Spleen (tissue), 11 donors: ENCODE measurements at regions not wholly inside any gene's neighbourhood (a gene's known extent, or its start where the extent isn't known, plus 50 kb on each side); places are given as distances from the start of the nearest gene placed in this dataset.

ENCODE experiments used
- DNase-seq: peaks from one replicate; pipeline ENCODE4 v3.0.0-alpha.2; 2020
- H3K27ac ChIP-seq, 8 donors: fragments of 200-600 bp; sonication (generic) in 7 of 8; 1 replicate in 4 of 8; 2 replicates in 4 of 8; pipeline versions ENCODE4 v1.5.0 to v1.8.0; 2016 to 2021; ENCODE audit warnings: inconsistent platforms in 4 of 8, mild to moderate bottlenecking in 4 of 8, moderate library complexity in 1 of 8
- H3K27me3 ChIP-seq, 7 donors: fragments of 200-600 bp; sonication (generic) in 6 of 7; replicated peaks in 1 of 7; 1 replicate in 4 of 7; 2 replicates in 3 of 7; pipeline versions ENCODE4 v1.5.0 to v1.8.0; 2016 to 2021; ENCODE audit warnings: inconsistent platforms in 3 of 7, mild to moderate bottlenecking in 1 of 7
- H3K36me3 ChIP-seq, 6 donors: fragments of 200-600 bp; sonication (generic) in 5 of 6; 1 replicate in 4 of 6; 2 replicates in 2 of 6; pipeline versions ENCODE4 v1.5.0 to v1.8.0; 2016 to 2021; ENCODE audit warnings: inconsistent platforms in 2 of 6
- H3K4me1 ChIP-seq, 6 donors: fragments of 200-600 bp; sonication (generic) in 5 of 6; 1 replicate in 3 of 6; 2 replicates in 3 of 6; pipeline versions ENCODE4 v1.5.0 to v1.8.0; 2016 to 2021; ENCODE audit warnings: inconsistent platforms in 3 of 6
- H3K4me3 ChIP-seq, 8 donors: fragments of 200-600 bp; sonication (generic) in 7 of 8; 1 replicate in 4 of 8; 2 replicates in 4 of 8; pipeline versions ENCODE4 v1.5.0 to v1.8.0; 2016 to 2021; ENCODE audit warnings: inconsistent platforms in 4 of 8, mild to moderate bottlenecking in 4 of 8, moderate library complexity in 2 of 8
- H3K9me3 ChIP-seq, 8 donors: fragments of 200-600 bp; sonication (generic) in 7 of 8; 1 replicate in 4 of 8; 2 replicates in 4 of 8; pipeline versions ENCODE4 v1.5.0 to v1.8.0; 2016 to 2021; ENCODE audit warnings: inconsistent platforms in 4 of 8
- POLR2A ChIP-seq, 3 donors: fragments of 450-650 bp; IDR thresholded peaks; one replicate each; pipeline ENCODE4 v1.5.1; 2017; ENCODE audit warnings: antibody characterized with exemption in 3 of 3, mild to moderate bottlenecking in 1 of 3
- POLR2AphosphoS5 ChIP-seq, 3 donors: sonication (generic); formaldehyde crosslinking; IDR thresholded peaks; one replicate each; pipeline ENCODE4 v1.5.1; 2017; ENCODE audit warnings: antibody characterized with exemption in 3 of 3
- WGBS, 5 donors: extraction: QIAGEN DNeasy Blood & Tissue Kit in 3 of 5; methylation state at CpG; one replicate each; pipeline versions ENCODE4 v1.1.5 to v1.1.7; 2013 to 2018; 5-methylcytosine and 5-hydroxymethylcytosine counted together
- intact Hi-C: fragments of 100-400 bp; cut with DNase I; formaldehyde crosslinking; loops from one replicate; pipeline ENCODE4 v1.15.0; 2023; ENCODE audit warnings: low total_unique reads
- TF ChIP-seq, protein P1 (sequence below), 11 experiments: fragments of 200-600 bp in 7 of 11; fragments of 450-650 bp in 4 of 11; sonication (generic) in 4 of 11; IDR thresholded peaks in 8 of 11; conservative IDR thresholded peaks in 3 of 11; 1 replicate in 7 of 11; 2 replicates in 4 of 11; pipeline versions ENCODE4 v1.4.0 to v1.8.0; 2016 to 2021; ENCODE audit warnings: antibody characterized with exemption in 11 of 11, inconsistent platforms in 4 of 11, mild to moderate bottlenecking in 1 of 11
- donor health status: healthy with polysubstance abuse.
- donor health status: DM: no; HTN: no; CAD: no; lungs with moderate emphysema.
- donor health status: DM: no; HTN: no; CAD: no.
- donor health status: Bipolar disorder and iron deficiency.
- donor health status: healthy.
- donor health status: DM: no; HTN: no; CAD: no.
- donor health status: DM: yes; HTN: yes; CAD: no.

DNA sequence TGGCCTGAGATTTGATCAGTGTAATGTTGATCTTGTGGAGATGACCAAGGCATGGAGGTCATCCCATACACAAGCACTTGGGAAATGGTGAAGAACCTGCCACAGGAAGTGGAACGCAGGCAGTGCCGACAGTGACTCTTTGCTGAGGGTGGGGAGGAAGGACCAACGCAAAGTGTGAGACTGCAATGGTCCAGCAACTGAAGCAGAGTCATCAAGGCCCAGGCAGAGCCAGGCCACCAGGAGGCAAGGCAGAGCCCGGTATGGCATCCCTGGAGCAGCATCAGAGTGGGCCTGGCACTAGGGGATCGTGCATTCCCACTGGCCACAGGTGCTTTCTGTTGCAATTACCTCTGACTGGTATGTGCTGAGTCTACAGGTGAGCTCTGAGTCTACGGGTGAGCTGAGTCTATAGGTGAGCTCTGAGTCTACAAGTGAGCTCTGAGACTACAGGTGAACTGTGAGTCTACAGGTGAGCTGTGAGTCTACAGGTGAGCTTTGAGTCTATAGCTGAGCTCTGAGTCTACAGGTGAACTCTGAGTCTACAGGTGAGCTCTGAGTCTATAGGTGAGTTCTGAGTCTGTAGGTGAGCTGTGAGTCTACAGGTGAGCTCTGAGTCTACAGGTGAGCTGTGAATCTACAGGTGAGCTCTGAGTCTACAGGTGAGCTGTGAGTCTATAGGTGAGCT is 132.9 kb downstream of the KLF6 start:
- WGBS, 5 donors = 81 to 91% (median 89%) methylated on average over 3 to 6 of the region's 6 CpGs
- no peak for DNase-seq
- Histone ChIP-seq H3K36me3 (no peaks in the 10 kb centered on the region), H3K4me1 (peaks cover 0 to 20% (median 8%) of the 10 kb centered on the region in 6 donors), H3K4me3 (no peak overlapping the region), H3K27me3 (peaks cover 0 to 7% (median 0%) of the 10 kb centered on the region in 7 donors), H3K27ac (no peak overlapping the region), H3K9me3 (no peaks in the 10 kb centered on the region)
- intact Hi-C loops = no loop called here
- TF ChIP-seq POLR2A (IDR thresholded peaks at IDR 0.05) (no peak), POLR2AphosphoS5 (IDR thresholded peaks at IDR 0.05) (no peak)
- TF ChIP-seq, protein P1, sequence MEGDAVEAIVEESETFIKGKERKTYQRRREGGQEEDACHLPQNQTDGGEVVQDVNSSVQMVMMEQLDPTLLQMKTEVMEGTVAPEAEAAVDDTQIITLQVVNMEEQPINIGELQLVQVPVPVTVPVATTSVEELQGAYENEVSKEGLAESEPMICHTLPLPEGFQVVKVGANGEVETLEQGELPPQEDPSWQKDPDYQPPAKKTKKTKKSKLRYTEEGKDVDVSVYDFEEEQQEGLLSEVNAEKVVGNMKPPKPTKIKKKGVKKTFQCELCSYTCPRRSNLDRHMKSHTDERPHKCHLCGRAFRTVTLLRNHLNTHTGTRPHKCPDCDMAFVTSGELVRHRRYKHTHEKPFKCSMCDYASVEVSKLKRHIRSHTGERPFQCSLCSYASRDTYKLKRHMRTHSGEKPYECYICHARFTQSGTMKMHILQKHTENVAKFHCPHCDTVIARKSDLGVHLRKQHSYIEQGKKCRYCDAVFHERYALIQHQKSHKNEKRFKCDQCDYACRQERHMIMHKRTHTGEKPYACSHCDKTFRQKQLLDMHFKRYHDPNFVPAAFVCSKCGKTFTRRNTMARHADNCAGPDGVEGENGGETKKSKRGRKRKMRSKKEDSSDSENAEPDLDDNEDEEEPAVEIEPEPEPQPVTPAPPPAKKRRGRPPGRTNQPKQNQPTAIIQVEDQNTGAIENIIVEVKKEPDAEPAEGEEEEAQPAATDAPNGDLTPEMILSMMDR (IDR thresholded peaks at IDR 0.05 in 8 of 11, conservative IDR thresholded peaks at IDR 0.05 in 3 of 11) = no peak

DNA sequence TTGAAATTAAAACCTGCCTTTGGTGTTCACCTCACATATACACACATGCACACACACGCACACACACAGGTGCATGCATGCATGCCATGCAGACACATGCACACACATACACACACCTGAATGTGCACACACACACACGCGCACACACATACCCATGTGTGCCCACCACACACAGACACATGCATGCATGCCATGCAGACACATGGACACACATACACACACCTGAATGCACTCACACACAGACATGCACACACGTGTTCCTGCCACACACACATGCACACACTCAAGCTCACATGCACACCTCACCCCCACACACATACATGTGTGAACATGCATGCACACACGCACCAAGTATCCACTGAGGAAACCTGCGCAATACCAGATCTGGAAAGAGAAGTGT is 136.4 kb downstream of the KLF6 start:
- Histone ChIP-seq H3K4me1 (peaks cover 0 to 6% (median 0%) of the 10 kb centered on the region in 6 donors), H3K9me3 (no peaks in the 10 kb centered on the region), H3K4me3 (no peak overlapping the region), H3K36me3 (no peaks in the 10 kb centered on the region), H3K27ac (no peak overlapping the region), H3K27me3 (peaks cover 0 to 1% (median 0%) of the 10 kb centered on the region in 7 donors)
- no peak for DNase-seq
- intact Hi-C loops = no loop called here
- 83 to 95% (median 87%) methylated on average over 6 of the region's 6 CpGs for WGBS, 5 donors
- TF ChIP-seq POLR2AphosphoS5 (IDR thresholded peaks at IDR 0.05) (no peak), POLR2A (IDR thresholded peaks at IDR 0.05) (no peak)
- TF ChIP-seq, protein P1 (IDR thresholded peaks at IDR 0.05 in 8 of 11, conservative IDR thresholded peaks at IDR 0.05 in 3 of 11) = no peak

DNA sequence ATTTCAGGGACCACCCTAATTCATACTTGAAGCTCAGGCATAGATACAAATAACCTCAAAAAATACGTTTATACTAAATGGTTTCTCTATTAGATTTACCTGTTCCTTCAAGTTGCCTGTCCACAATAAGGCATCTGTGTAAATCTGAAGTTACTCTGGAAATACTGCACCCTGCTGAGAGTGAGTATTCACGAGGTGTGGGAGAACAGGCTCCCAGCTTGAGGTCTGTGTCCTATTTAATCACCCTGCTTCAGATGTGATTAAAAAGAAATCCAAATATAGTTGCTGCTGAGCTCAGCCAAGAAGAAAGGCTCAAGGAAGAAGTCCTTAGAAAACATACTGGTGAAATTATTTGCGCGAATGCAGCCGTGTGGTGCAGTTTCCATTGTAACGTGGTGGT is 136.8 kb downstream of the KLF6 start:
- WGBS, 5 donors = 76 to 85% (median 81%) methylated on average over 6 of the region's 6 CpGs
- DNase-seq = no peak
- H3K36me3 ChIP-seq = no peaks in the 10 kb centered on the region
- H3K9me3 ChIP-seq = no peaks in the 10 kb centered on the region
- H3K4me3 ChIP-seq = no peak overlapping the region
- intact Hi-C loops = no loop called here
- H3K27me3 ChIP-seq = no peaks in the 10 kb centered on the region
- H3K4me1 ChIP-seq = peaks cover 0 to 5% (median 0%) of the 10 kb centered on the region in 6 donors
- TF ChIP-seq POLR2AphosphoS5 (IDR thresholded peaks at IDR 0.05) = no peak
- TF ChIP-seq, protein P1 (IDR thresholded peaks at IDR 0.05 in 8 of 11, conservative IDR thresholded peaks at IDR 0.05 in 3 of 11) = no peak
- TF ChIP-seq POLR2A (IDR thresholded peaks at IDR 0.05) = no peak
- no peak overlapping the region for H3K27ac ChIP-seq

DNA sequence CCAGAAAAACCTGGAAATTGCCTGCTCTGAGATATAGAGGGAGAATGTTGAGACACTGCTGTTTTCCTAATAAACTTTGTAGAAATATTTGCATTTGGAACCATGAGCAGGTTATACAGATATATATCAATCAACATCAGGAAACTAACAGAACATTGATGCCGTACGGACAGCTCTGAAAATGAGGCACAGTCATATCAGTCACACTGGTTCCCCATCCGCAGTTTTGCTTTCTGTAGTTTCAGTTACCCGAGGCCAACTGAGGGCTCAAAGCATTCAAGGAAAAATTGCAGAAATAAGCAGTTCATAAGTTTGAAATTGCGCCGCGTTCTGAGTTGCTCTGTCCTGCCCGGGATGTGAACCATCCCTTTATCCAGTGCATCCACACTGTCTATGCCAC is 137.9 kb downstream of the KLF6 start:
- Histone ChIP-seq H3K4me1 (no peaks in the 10 kb centered on the region), H3K4me3 (no peak overlapping the region), H3K36me3 (no peaks in the 10 kb centered on the region), H3K27ac (no peak overlapping the region), H3K9me3 (peaks cover 0 to under 1% (median 0%) of the 10 kb centered on the region in 8 donors), H3K27me3 (no peaks in the 10 kb centered on the region)
- no peak for DNase-seq
- 70 to 92% (median 80%) methylated on average over 8 of the region's 8 CpGs for WGBS, 5 donors
- TF ChIP-seq POLR2A (IDR thresholded peaks at IDR 0.05) (no peak), POLR2AphosphoS5 (IDR thresholded peaks at IDR 0.05) (no peak)
- TF ChIP-seq, protein P1 (IDR thresholded peaks at IDR 0.05 in 8 of 11, conservative IDR thresholded peaks at IDR 0.05 in 3 of 11) = no peak
- intact Hi-C loops = no loop called here
